HCT116 (cell line): ENCODE measurements at regions not wholly inside any gene's neighbourhood (a gene's known extent, or its start where the extent isn't known, plus 50 kb on each side); places are given as distances from the start of the nearest gene placed in this dataset.

ENCODE experiments used
- EZH2 ChIP-seq: fragments of 200-600 bp; sonication (generic); IDR thresholded peaks from 2 replicates; pipeline ENCODE4 v1.6.1; 2017; ENCODE audit warnings: antibody characterized with exemption, mixed run types
- POLR2A ChIP-seq: IDR thresholded peaks from 2 replicates; pipeline ENCODE4 v1.7.0; 2011; ENCODE audit warnings: borderline replicate concordance; ENCODE audit not compliant: insufficient read depth, insufficient read length; ENCODE audit errors: extremely low read depth
- SP1 ChIP-seq: IDR thresholded peaks from 2 replicates; pipeline ENCODE4 v1.6.1; 2012; ENCODE audit warnings: low read depth
- YY1 ChIP-seq: IDR thresholded peaks from 2 replicates; pipeline ENCODE4 v1.6.1; 2011; ENCODE audit warnings: low read length, low read depth, moderate library complexity, mild to moderate bottlenecking; ENCODE audit not compliant: insufficient replicate concordance; ENCODE audit errors: extremely low read depth
- ZNF274 ChIP-seq: fragments of 200-500 bp; sonication (Bioruptor generic); IDR thresholded peaks from 2 replicates; pipeline ENCODE4 v1.6.1; 2014; ENCODE audit warnings: mild to moderate bottlenecking, low read depth, low read length, inconsistent platforms
- TF ChIP-seq, protein P1 (sequence below), 3 experiments: fragments of 200-600 bp in 1 of 3; sonication (generic) in 1 of 3; IDR thresholded peaks in 2 of 3; conservative IDR thresholded peaks in 1 of 3; 2 replicates each; pipeline ENCODE4 v1.5.1; 2012 to 2017; ENCODE audit warnings: low read depth in 2 of 3, low read length in 2 of 3, antibody characterized with exemption in 1 of 3, borderline replicate concordance in 1 of 3, control low read depth in 1 of 3, mild to moderate bottlenecking in 1 of 3, mixed read lengths in 1 of 3, mixed run types in 1 of 3, moderate library complexity in 1 of 3; ENCODE audit not compliant: insufficient read depth in 1 of 3

DNA sequence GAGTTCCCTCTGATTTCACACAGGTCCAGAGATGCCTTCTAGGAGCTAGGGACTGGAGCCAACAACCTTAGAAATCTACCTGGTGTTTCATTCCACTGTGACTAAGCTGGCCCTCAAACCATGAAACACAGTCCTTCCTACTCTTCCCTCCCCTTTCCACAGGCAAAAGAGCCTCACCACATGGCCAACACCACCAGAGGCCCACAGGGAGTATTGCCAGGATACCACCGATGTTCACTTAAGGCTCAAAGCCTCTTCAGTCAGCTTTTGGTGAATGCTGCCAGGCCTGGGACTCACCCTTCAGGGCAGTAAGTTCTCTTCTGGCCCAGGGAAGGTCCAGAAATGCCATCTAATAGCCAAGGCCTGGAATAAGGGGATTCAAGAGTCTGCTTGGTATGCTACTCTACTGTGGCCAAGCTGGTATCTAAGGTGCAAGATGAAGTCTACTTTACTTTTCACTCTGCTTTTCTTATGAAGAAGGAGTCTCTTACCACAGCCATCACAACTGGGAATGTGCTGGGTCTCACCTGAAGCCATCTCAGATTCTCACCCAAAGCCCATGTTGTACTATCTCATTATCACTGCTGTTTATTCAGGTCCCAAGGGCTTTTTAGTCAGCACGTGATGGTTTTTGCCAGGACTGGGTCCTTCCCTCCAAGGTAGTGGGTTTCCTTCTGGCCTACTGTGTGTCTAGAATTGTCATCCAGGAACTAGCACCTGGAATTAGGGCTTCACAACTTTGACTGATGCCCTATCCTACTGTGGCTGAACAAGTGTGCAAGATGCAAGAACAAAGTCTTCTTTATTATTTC, 1018.4 kb downstream of the TAF11L14 start:
- no peak for TF ChIP-seq YY1
- no peak for TF ChIP-seq EZH2
- TF ChIP-seq SP1, result no peak
- TF ChIP-seq, protein P1, sequence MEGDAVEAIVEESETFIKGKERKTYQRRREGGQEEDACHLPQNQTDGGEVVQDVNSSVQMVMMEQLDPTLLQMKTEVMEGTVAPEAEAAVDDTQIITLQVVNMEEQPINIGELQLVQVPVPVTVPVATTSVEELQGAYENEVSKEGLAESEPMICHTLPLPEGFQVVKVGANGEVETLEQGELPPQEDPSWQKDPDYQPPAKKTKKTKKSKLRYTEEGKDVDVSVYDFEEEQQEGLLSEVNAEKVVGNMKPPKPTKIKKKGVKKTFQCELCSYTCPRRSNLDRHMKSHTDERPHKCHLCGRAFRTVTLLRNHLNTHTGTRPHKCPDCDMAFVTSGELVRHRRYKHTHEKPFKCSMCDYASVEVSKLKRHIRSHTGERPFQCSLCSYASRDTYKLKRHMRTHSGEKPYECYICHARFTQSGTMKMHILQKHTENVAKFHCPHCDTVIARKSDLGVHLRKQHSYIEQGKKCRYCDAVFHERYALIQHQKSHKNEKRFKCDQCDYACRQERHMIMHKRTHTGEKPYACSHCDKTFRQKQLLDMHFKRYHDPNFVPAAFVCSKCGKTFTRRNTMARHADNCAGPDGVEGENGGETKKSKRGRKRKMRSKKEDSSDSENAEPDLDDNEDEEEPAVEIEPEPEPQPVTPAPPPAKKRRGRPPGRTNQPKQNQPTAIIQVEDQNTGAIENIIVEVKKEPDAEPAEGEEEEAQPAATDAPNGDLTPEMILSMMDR (IDR thresholded peaks at IDR 0.05 in 2 of 3, conservative IDR thresholded peaks at IDR 0.05 in 1 of 3; ENCODE audit: borderline replicate concordance in 1 of 3, insufficient read depth in 1 of 3, low read depth in 2 of 3, low read length in 2 of 3), result no peak
- no peak for TF ChIP-seq ZNF274
- TF ChIP-seq POLR2A, result no peak
